Kidney epithelial cell (primary cell): ENCODE measurements at regions not wholly inside any gene's neighbourhood (a gene's known extent, or its start where the extent isn't known, plus 50 kb on each side); places are given as distances from the start of the nearest gene placed in this dataset.

Experiments
- DNase-seq: peaks from one replicate; pipeline ENCODE4 v3.0.0-alpha.2; 2010; ENCODE audit warnings: low read depth
- H3K27me3 ChIP-seq: 2 replicates; pipeline ENCODE4 v1.6.0; 2011; ENCODE audit warnings: low read length; ENCODE audit not compliant: control insufficient read depth, insufficient read depth
- H3K36me3 ChIP-seq: 2 replicates; pipeline ENCODE4 v1.5.1; 2011; ENCODE audit warnings: low read length; ENCODE audit not compliant: control insufficient read depth, insufficient read depth
- H3K4me3 ChIP-seq: 2 replicates; pipeline ENCODE4 v1.5.1; 2011; ENCODE audit warnings: low read depth, mild to moderate bottlenecking, control low read depth, low read length
- CTCF ChIP-seq: IDR thresholded peaks from 2 replicates; pipeline ENCODE4 v1.5.1; 2011; ENCODE audit warnings: mild to moderate bottlenecking, moderate library complexity, low read length, control low read depth, inconsistent platforms; ENCODE audit not compliant: insufficient read depth, poor library complexity, severe bottlenecking

GRCh38 chr6:48449002-48449401, 338.0 kb upstream of the PTCHD4 start:
- Histone ChIP-seq H3K36me3 (no peaks in the 10 kb centered on the region), H3K27me3 (no peaks in the 10 kb centered on the region), H3K4me3 (no peak overlapping the region)
- DNase-seq = no peak
- peak; percentile 14 for TF ChIP-seq CTCF

GRCh38 chr6:48447251-48447650, 336.3 kb upstream of the PTCHD4 start:
- TF ChIP-seq CTCF = no peak
- Histone ChIP-seq H3K27me3 (no peaks in the 10 kb centered on the region), H3K36me3 (no peaks in the 10 kb centered on the region), H3K4me3 (no peak overlapping the region)
- DNase-seq = no peak

GRCh38 chr6:48429610-48430009, 318.6 kb upstream of the PTCHD4 start:
- DNase-seq = no peak
- no peaks in the 10 kb centered on the region for H3K27me3 ChIP-seq
- TF ChIP-seq CTCF = no peak

GRCh38 chr6:48429021-48429420, 318.0 kb upstream of the PTCHD4 start:
- no peaks in the 10 kb centered on the region for H3K36me3 ChIP-seq
- no peaks in the 10 kb centered on the region for H3K27me3 ChIP-seq
- no peak overlapping the region for H3K4me3 ChIP-seq
- no peak for DNase-seq
- TF ChIP-seq CTCF = no peak

More at GRCh38 chr6:48429610-48430009, 318.6 kb upstream of the PTCHD4 start:
- H3K4me3 ChIP-seq = no peak overlapping the region
- no peaks in the 10 kb centered on the region for H3K36me3 ChIP-seq

- Histone ChIP-seq H3K36me3 (no peaks in the 10 kb centered on the region), H3K27me3 (no peaks in the 10 kb centered on the region), H3K4me3 (no peak overlapping the region)
- TF ChIP-seq CTCF = no peak
- DNase-seq = peak; percentile 71
These were observed 315.6 kb upstream of the PTCHD4 start for GRCh38 chr6:48426636-48427035.

- no peaks in the 10 kb centered on the region for H3K27me3 ChIP-seq
- H3K36me3 ChIP-seq = no peaks in the 10 kb centered on the region
- H3K4me3 ChIP-seq = no peak overlapping the region
- no peak for DNase-seq
- TF ChIP-seq CTCF = no peak
These were observed 312.8 kb upstream of the PTCHD4 start for GRCh38 chr6:48423640-48424365.
